Naive thymus-derived CD4-positive, alpha-beta T cell (primary cell): ENCODE measurements at regions not wholly inside any gene's neighbourhood (a gene's known extent, or its start where the extent isn't known, plus 50 kb on each side); places are given as distances from the start of the nearest gene placed in this dataset.
"Not testable (repeated sequence)": the region's sequence is repeated elsewhere in the genome, so short reads cannot be mapped to it uniquely, and the experiment has no call there.

Experiments
- ATAC-seq: fragments of 150-1000 bp; cut with Tn5 transposase; 2 replicates; pipeline ENCODE4 v1.10.0; 2021; ENCODE audit warnings: mild to moderate bottlenecking, moderate library complexity
- CTCF ChIA-PET: fragments of 350-600 bp; sonication (Branson Sonifier 250); formaldehyde crosslinking; loops from one replicate; lab custom pipeline; 2021; ENCODE audit warnings: antibody characterized with exemption; lab: Charles Lee
- POLR2A ChIA-PET: fragments of 350-600 bp; sonication (Branson Sonifier 250); formaldehyde crosslinking; loops from one replicate; lab custom pipeline; 2021; ENCODE audit warnings: antibody characterized with exemption, inconsistent platforms; lab: Charles Lee
- DNase-seq, 9 donors: peaks; one replicate each; pipeline versions ENCODE4 v3.0.0 to v3.0.0-alpha.2; 2020 to 2022; ENCODE audit warnings: mixed read lengths in 1 of 9
- H3K27ac ChIP-seq: one replicate; pipeline ENCODE4 v1.7.0; 2013; ENCODE audit warnings: mild to moderate bottlenecking, low read depth, low read length, moderate library complexity
- H3K27me3 ChIP-seq, 2 donors: one replicate each; pipeline ENCODE4 v1.7.0; 2013; ENCODE audit warnings: low read length in 2 of 2, mild to moderate bottlenecking in 2 of 2, moderate library complexity in 2 of 2; ENCODE audit not compliant: control insufficient read depth in 2 of 2, insufficient read depth in 2 of 2
- H3K36me3 ChIP-seq, 3 experiments: 1 replicate in 2 of 3; 2 replicates in 1 of 3; pipeline ENCODE4 v1.7.0; 2013; ENCODE audit warnings: low read length in 3 of 3, mild to moderate bottlenecking in 3 of 3, moderate library complexity in 1 of 3; ENCODE audit not compliant: insufficient read depth in 3 of 3, control insufficient read depth in 2 of 3
- H3K4me1 ChIP-seq, 2 donors: one replicate each; pipeline ENCODE4 v1.7.0; 2013; ENCODE audit warnings: low read length in 2 of 2, mild to moderate bottlenecking in 2 of 2, moderate library complexity in 1 of 2; ENCODE audit not compliant: control insufficient read depth in 2 of 2, insufficient read depth in 2 of 2
- H3K4me3 ChIP-seq: 2 replicates; pipeline ENCODE4 v1.7.0; 2013; ENCODE audit warnings: mild to moderate bottlenecking, low read length
- H3K9me3 ChIP-seq, 3 experiments: 1 replicate in 2 of 3; 2 replicates in 1 of 3; pipeline ENCODE4 v1.7.0; 2013; ENCODE audit warnings: low read length in 3 of 3; ENCODE audit not compliant: control insufficient read depth in 2 of 3
- H3K27ac Mint-ChIP-seq, 9 donors: one replicate each; pipeline ENCODE4 v1.8.0; 2020 to 2022; ENCODE audit warnings: mixed read lengths in 9 of 9, mild to moderate bottlenecking in 8 of 9, moderate library complexity in 5 of 9, inconsistent platforms in 2 of 9
- H3K27me3 Mint-ChIP-seq, 5 donors: one replicate each; pipeline ENCODE4 v1.8.0; 2021 to 2022; ENCODE audit warnings: mixed read lengths in 5 of 5, mild to moderate bottlenecking in 1 of 5
- H3K36me3 Mint-ChIP-seq, 5 donors: one replicate each; pipeline ENCODE4 v1.8.0; 2020 to 2022; ENCODE audit warnings: mixed read lengths in 5 of 5, mild to moderate bottlenecking in 3 of 5, inconsistent platforms in 1 of 5
- H3K4me1 Mint-ChIP-seq, 7 donors: one replicate each; pipeline ENCODE4 v1.8.0; 2020 to 2022; ENCODE audit warnings: mixed read lengths in 7 of 7, mild to moderate bottlenecking in 3 of 7, inconsistent platforms in 1 of 7
- H3K4me3 Mint-ChIP-seq, 10 donors: one replicate each; pipeline ENCODE4 v1.8.0; 2020 to 2022; ENCODE audit warnings: mild to moderate bottlenecking in 10 of 10, mixed read lengths in 10 of 10, moderate library complexity in 6 of 10, inconsistent platforms in 2 of 10
- H3K9me3 Mint-ChIP-seq, 11 donors: one replicate each; pipeline ENCODE4 v1.8.0; 2020 to 2022; ENCODE audit warnings: mixed read lengths in 11 of 11, mild to moderate bottlenecking in 4 of 11, inconsistent platforms in 1 of 11, moderate library complexity in 1 of 11
- intact Hi-C, 2 donors: fragments of 100-400 bp; cut with micrococcal nuclease; formaldehyde crosslinking; loops; one replicate each; pipeline ENCODE4 v1.15.1; 2023

DNA sequence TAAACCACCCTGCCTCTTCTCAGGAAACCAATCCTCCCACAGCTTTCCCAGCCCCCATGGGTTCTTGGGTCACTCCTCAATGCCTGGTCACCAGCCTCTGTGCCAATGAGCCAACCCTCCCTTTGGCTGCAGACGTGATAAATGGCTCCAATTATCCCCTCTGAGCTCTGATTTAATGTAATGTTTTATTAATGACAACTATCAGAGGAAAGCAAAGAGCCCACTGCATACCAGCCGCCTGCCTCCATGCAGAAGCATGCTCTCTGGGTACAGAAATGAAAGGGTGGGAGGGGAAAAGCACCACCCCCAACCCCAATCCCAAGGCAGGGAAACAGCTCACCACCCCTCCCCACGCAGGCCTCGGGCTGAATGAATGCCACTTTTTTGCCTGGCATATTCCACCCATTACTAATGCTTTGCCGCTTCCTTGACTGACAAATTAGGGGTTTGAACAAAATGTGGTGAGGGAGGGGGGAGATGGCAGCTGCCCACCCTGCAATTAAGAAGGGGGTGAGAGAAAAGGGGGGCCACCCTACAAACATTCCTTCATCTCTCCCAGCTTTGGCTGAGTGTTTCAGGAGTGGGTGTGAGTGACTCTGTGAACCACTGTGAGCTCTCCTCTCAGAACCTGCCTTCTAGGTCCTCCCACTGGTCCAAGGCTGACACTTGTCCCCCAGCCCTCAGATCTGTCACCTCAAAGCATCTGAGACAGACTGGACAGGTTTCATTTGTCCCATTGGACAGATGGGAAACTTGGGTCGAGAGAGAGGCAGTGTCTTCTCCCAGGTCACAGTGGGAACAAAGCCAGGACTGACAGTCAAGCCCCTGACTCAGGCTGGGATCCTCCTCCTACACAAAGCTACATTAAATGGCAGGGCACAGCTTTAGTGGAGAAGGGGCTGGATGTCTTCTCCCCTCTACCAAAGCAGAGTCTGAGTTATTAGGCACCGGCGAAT is 161.5 kb downstream of the TMEM132E start:
- Mint-ChIP-seq H3K27ac (no peak overlapping the region), H3K27me3 (peaks cover 6 to 18% (median 11%) of the 10 kb centered on the region in 5 donors), H3K36me3 (no peaks in the 10 kb centered on the region), H3K4me1 (peaks cover 0 to 2% (median 0%) of the 10 kb centered on the region in 7 donors), H3K9me3 (peaks cover 0 to 3% (median 0%) of the 10 kb centered on the region in 11 donors), H3K4me3 (no peak overlapping the region)
- Histone ChIP-seq H3K36me3 (no peaks in the 10 kb centered on the region), H3K9me3 (no peaks in the 10 kb centered on the region), H3K4me3 (no peak overlapping the region), H3K4me1 (no peaks in the 10 kb centered on the region), H3K27ac (no peak overlapping the region), H3K27me3 (no peaks in the 10 kb centered on the region)
- CTCF ChIA-PET, result no interaction called here
- intact Hi-C loops, result no loop called here
- ATAC-seq, result no peak
- POLR2A ChIA-PET, result interaction anchor here (0.6 kb wide), 1 partner anchor 1864 kb away, joined by 3 read pairs; no protein-coding TSS in a partner anchor
- no peak for DNase-seq

DNA sequence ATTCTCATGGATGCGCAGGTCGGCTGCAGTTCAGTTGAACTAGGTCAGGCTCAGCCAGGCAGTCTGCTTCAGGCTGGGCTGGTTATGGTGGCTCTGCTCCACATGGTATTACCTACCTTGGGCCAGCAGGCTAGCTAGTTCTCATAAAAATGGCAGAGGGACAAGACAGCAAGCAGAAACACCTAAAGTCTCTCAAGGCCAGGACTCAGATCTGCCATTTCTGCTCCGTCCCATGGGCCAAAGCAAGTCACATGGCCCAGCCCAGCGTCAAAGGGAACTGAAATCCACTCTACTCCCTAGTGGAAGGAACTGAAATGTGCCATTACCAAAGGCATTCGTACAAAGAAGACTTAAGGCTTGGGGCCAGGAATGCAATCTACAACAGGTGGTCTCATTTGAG is 160.0 kb downstream of the TMEM132E start:
- H3K27me3 ChIP-seq, result no peaks in the 10 kb centered on the region
- H3K36me3 ChIP-seq, result no peaks in the 10 kb centered on the region
- H3K4me1 Mint-ChIP-seq, result peaks cover 0 to 2% (median 0%) of the 10 kb centered on the region in 7 donors
- H3K4me3 ChIP-seq, result no peak overlapping the region
- peaks cover 6 to 18% (median 11%) of the 10 kb centered on the region in 5 donors for H3K27me3 Mint-ChIP-seq
- no peak overlapping the region for H3K4me3 Mint-ChIP-seq
- no peak overlapping the region for H3K27ac ChIP-seq
- DNase-seq, result no peak
- no peak overlapping the region for H3K27ac Mint-ChIP-seq
- H3K9me3 Mint-ChIP-seq, result peaks cover 0 to 3% (median 0%) of the 10 kb centered on the region in 11 donors
- no peaks in the 10 kb centered on the region for H3K4me1 ChIP-seq
- no peaks in the 10 kb centered on the region for H3K9me3 ChIP-seq
- intact Hi-C loops, result no loop called here
- no peaks in the 10 kb centered on the region for H3K36me3 Mint-ChIP-seq
- ChIA-PET CTCF (no interaction called here), POLR2A (no interaction called here)
- no peak for ATAC-seq

DNA sequence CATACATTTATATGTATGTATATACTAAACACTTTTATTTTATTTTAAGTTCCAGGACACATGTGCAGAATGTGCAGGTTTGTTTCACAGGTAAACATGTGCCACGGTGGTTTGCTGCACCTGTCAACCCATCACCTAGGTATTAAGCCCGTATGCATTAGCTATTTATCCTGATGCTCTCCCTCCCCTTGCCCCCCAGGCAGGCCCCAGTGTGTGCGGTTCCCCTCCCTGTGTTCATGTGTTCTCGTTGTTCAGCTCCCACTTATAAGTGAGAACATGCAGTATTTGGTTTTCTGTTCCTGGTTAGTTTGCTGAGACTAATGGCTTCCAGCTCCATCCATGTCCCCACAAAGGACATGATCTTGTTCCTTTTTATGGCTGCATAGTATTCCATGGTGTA is 158.3 kb downstream of the TMEM132E start:
- ATAC-seq, DNase-seq, H3K9me3 Mint-ChIP-seq, H3K27ac ChIP-seq, H3K4me1 ChIP-seq, POLR2A ChIA-PET, H3K36me3 ChIP-seq, intact Hi-C loops, H3K36me3 Mint-ChIP-seq, CTCF ChIA-PET, H3K4me3 Mint-ChIP-seq, H3K27ac Mint-ChIP-seq, H3K4me1 Mint-ChIP-seq, H3K4me3 ChIP-seq, H3K27me3 ChIP-seq, H3K9me3 ChIP-seq: not testable (repeated sequence)
- H3K27me3 Mint-ChIP-seq, result peaks cover 6 to 15% (median 8%) of the 10 kb centered on the region in 5 donors

DNA sequence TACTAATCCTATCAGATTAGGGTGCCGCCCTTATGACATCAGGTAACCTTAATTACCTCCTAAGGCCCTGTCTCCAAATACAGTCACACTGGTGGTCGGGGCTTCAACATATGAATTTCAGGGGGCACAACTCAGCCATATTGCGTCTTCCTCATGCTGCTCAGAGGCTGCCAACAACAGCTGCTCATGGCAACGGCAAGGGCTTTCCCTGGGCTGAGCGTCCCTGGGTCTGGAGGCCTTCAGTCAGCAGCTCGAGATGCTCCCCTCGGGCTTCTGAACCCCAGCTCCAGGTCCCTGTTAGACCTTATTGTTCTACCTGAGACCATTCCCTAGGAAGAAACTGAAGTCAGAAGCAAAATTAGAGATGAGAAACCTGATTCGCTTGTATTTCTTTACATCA is 157.2 kb downstream of the TMEM132E start:
- DNase-seq, result no peak
- intact Hi-C loops, result no loop called here
- no peaks in the 10 kb centered on the region for H3K4me1 ChIP-seq
- no peak overlapping the region for H3K27ac ChIP-seq
- H3K27ac Mint-ChIP-seq, result no peak overlapping the region
- no peaks in the 10 kb centered on the region for H3K9me3 ChIP-seq
- peaks cover 0 to under 1% (median 0%) of the 10 kb centered on the region in 7 donors for H3K4me1 Mint-ChIP-seq
- peaks cover 0 to 3% (median 0%) of the 10 kb centered on the region in 5 donors for H3K36me3 Mint-ChIP-seq
- H3K9me3 Mint-ChIP-seq, result peaks cover 0 to 5% (median 0%) of the 10 kb centered on the region in 11 donors
- no peaks in the 10 kb centered on the region for H3K36me3 ChIP-seq
- no peak overlapping the region for H3K4me3 ChIP-seq
- no peak overlapping the region for H3K4me3 Mint-ChIP-seq
- ATAC-seq, result no peak
- H3K27me3 ChIP-seq, result no peaks in the 10 kb centered on the region
- peaks cover 2 to 10% (median 5%) of the 10 kb centered on the region in 5 donors for H3K27me3 Mint-ChIP-seq
- ChIA-PET CTCF (no interaction called here), POLR2A (no interaction called here)

DNA sequence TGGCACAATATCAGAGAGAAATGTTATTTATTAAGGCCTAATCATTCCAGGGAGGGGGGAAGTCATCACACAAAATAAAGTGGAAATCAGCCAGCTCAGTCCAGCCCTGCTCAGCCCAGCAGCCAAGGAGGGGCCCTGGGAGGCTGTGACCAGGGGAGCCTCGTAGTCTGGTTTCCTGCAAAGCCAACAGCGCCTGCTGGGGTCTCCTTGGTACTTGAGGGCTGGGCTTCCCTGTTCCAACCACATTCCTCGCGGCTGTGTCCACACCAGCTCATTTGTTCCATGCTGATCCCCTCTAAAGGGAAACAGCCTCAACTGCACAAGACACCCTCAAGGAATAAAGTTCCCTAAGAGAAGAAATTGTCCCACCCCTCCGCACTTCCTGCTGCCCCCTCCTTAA is 154.0 kb downstream of the TMEM132E start:
- Histone ChIP-seq H3K36me3 (no peaks in the 10 kb centered on the region), H3K4me1 (no peaks in the 10 kb centered on the region), H3K4me3 (no peak overlapping the region), H3K9me3 (no peaks in the 10 kb centered on the region), H3K27ac (no peak overlapping the region), H3K27me3 (no peaks in the 10 kb centered on the region)
- ChIA-PET CTCF (no interaction called here), POLR2A (no interaction called here)
- intact Hi-C loops, result no loop called here
- Mint-ChIP-seq H3K9me3 (peaks cover 0 to 11% (median 0%) of the 10 kb centered on the region in 11 donors), H3K27ac (no peak overlapping the region), H3K4me1 (no peaks in the 10 kb centered on the region), H3K27me3 (peaks cover 0 to 10% (median 5%) of the 10 kb centered on the region in 5 donors), H3K36me3 (peaks cover 0 to 3% (median 0%) of the 10 kb centered on the region in 5 donors), H3K4me3 (no peak overlapping the region)
- DNase-seq (no peak), ATAC-seq (no peak)

DNA sequence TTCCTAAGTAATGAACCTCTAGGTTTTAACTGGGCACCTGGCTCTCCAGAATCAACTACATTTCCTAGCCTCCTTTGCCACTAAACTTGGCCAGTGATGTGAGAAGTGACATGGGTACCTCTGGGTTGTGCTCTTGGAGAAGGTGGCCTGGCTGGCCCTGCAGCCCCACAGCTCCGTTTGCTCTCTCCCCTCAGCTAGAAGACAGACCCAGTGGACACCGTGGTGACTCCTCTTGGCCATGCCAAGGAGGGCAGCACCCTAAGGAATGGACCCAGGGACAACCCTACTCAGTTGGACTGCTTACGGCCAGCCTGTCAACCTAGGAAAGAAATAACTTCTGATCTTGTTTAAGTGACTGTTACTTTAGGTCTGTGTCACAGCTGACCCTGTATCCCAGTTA is 151.4 kb downstream of the TMEM132E start:
- Mint-ChIP-seq H3K4me3 (no peak overlapping the region), H3K27ac (no peak overlapping the region)
- POLR2A ChIA-PET, result no interaction called here

More for the DNA sequence above, 151.4 kb downstream of the TMEM132E start:
- H3K4me1 Mint-ChIP-seq, result no peaks in the 10 kb centered on the region
- H3K27ac ChIP-seq, result no peak overlapping the region
- DNase-seq (no peak), ATAC-seq (no peak)
- no peaks in the 10 kb centered on the region for H3K36me3 ChIP-seq
- CTCF ChIA-PET, result no interaction called here
- intact Hi-C loops, result no loop called here
- H3K4me3 ChIP-seq, result no peak overlapping the region
- H3K27me3 ChIP-seq, result no peaks in the 10 kb centered on the region
- H3K27me3 Mint-ChIP-seq, result peaks cover 0 to 12% (median 7%) of the 10 kb centered on the region in 5 donors
- H3K36me3 Mint-ChIP-seq, result peaks cover 0 to 3% (median 0%) of the 10 kb centered on the region in 5 donors
- H3K4me1 ChIP-seq, result no peaks in the 10 kb centered on the region
- H3K9me3 Mint-ChIP-seq, result peaks cover 0 to 11% (median 2%) of the 10 kb centered on the region in 11 donors
- H3K9me3 ChIP-seq, result no peaks in the 10 kb centered on the region
